ENCODE measurements at regions not wholly inside any gene's neighbourhood (a gene's known extent, or its start where the extent isn't known, plus 50 kb on each side); places are given as distances from the start of the nearest gene placed in this dataset.

- no peak for TF ChIP-seq POLR2A (IDR thresholded peaks at IDR 0.05; ENCODE audit: low read depth, low read length)
- TF ChIP-seq TAF1 (IDR thresholded peaks at IDR 0.05; ENCODE audit: low read depth, low read length): no peak
- no peak for TF ChIP-seq POLR2AphosphoS5 (IDR thresholded peaks at IDR 0.05; ENCODE audit: low read depth, low read length)
- no peak for TF ChIP-seq PAX5 (IDR thresholded peaks at IDR 0.05; ENCODE audit: insufficient read depth, low read length, severe bottlenecking)
- TF ChIP-seq POU2F2 (IDR thresholded peaks at IDR 0.05; ENCODE audit: low read depth, low read length): no peak
- TF ChIP-seq SPI1 (IDR thresholded peaks at IDR 0.05; ENCODE audit: low read depth, low read length): no peak
These were observed 181.0 kb upstream of the EOLA2 start for GRCh38 chrX:150119323-150119722.
